GM13977 (cell line): ENCODE measurements at regions not wholly inside any gene's neighbourhood (a gene's known extent, or its start where the extent isn't known, plus 50 kb on each side); places are given as distances from the start of the nearest gene placed in this dataset.
"Not testable (repeated sequence)": the region's sequence is repeated elsewhere in the genome, so short reads cannot be mapped to it uniquely, and the experiment has no call there.

Experiments used
- DNase-seq: peaks from one replicate; pipeline ENCODE4 v3.0.0; 2012; ENCODE audit warnings: low spot score
- CTCF ChIP-seq: IDR thresholded peaks from 2 replicates; pipeline ENCODE4 v1.5.1; 2012; ENCODE audit warnings: mild to moderate bottlenecking, control low read depth; ENCODE audit not compliant: insufficient read depth; ENCODE audit errors: extremely low read depth, missing control alignments
- in situ Hi-C: fragments of 300-500 bp; cut with MboI; formaldehyde crosslinking; loops from one replicate; pipeline ENCODE4 v1.12.0; 2022; ENCODE audit warnings: low sequenced_read_pairs, low pct_unique_long_range_greater_than_20kb, mixed read lengths, inconsistent platforms; ENCODE audit not compliant: unreplicated experiment

GRCh38 chr10:25828475-25828874, 105.6 kb upstream of the MYO3A start:
- no peak for TF ChIP-seq CTCF
- in situ Hi-C loops: no loop called here
- no peak for DNase-seq

DNA sequence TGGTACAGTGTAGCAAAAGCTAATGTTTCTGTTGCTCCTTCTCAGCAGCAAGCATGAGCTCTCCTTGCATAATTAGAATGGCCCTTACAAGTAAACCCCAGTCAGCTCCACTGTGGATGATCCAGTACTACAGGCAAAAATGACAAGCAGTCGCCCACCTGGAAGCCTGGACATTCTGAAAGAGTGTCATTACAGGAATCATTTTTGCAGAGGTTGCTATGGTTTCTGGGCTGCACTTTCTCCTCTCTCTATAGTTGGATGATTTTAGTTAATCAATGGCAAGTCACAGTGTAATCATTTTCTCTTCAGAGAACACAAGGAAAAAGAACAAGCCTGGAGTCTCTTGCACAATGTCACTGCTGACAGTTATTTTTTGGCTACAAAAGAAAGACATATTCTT, 102.9 kb upstream of the MYO3A start:
- in situ Hi-C loops: no loop called here
- DNase-seq: no peak
- TF ChIP-seq CTCF: no peak

GRCh38 chr10:25839683-25840082, 94.3 kb upstream of the MYO3A start:
- in situ Hi-C loops: no loop called here

DNA sequence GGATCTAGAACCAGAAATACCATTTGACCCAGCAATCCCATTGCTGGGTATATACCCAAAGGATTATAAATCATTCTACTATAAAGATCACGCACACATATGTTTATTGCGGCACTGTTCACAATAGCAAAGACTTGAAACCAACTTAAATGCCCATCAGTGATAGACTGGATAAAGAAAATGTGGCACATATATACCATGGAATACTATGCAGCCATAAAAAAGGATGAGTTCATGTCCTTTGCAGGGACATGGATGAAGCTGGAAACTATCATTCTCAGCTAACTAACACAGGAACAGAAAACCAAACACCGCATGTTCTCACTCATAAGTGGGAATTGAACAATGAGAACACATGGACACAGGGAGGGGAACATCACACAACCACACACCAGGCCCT, 93.2 kb upstream of the MYO3A start:
- DNase-seq, in situ Hi-C loops: not testable (repeated sequence)

More at GRCh38 chr10:25839683-25840082, 94.3 kb upstream of the MYO3A start:
- TF ChIP-seq CTCF: no peak
- DNase-seq: no peak

DNA sequence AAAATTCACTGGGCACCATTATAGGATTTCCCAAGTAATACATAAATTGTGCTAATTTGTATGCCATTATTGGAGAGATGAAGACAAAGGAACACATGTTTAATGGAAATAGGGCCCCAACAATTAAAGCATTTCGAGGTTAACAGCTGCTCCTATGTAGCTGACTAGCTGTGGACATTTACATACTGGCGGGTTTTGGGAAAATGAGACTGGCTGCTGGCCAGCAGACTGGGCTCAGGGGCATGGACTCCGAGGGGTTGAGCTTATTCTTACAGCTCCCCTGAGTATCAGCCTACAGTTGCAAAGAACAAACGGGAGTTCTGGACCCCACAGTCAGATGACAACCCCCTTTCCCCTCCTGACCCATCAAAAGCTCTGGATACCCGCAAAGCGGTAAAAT, 91.9 kb upstream of the MYO3A start:
- in situ Hi-C loops: no loop called here
- no peak for DNase-seq
- no peak for TF ChIP-seq CTCF

GRCh38 chr10:25843551-25844170, 90.4 kb upstream of the MYO3A start:
- DNase-seq: no peak
- TF ChIP-seq CTCF: no peak
- in situ Hi-C loops: no loop called here

GRCh38 chr10:25844716-25845115, 89.3 kb upstream of the MYO3A start:
- DNase-seq, in situ Hi-C loops: not testable (repeated sequence)

- in situ Hi-C loops: no loop called here
- no peak for TF ChIP-seq CTCF
- no peak for DNase-seq
These were observed 84.8 kb upstream of the MYO3A start for GRCh38 chr10:25849268-25849667.
